ENCODE measurements at regions not wholly inside any gene's neighbourhood (a gene's known extent, or its start where the extent isn't known, plus 50 kb on each side); places are given as distances from the start of the nearest gene placed in this dataset.

DNA sequence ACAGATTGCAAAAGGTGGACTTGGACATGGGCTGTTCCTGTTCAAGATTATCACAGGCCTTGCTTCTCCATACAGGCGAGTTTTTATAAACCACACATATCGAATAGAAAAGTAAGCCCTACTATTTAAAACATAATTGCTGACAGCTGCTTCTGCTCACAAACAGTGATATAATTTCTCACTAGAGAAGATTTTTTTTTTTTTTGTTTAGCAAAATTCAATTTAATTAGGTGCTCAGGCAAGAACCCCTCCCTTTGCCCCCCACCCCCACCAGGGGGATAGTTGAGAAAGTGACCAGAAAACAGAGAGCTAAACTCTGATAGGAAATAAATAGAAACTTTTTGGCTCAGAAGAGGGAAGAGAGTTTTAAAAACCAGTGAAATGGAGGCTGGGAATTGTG lies 132.8 kb upstream of the CRY1 start:
- DNase-seq: no peak

DNA sequence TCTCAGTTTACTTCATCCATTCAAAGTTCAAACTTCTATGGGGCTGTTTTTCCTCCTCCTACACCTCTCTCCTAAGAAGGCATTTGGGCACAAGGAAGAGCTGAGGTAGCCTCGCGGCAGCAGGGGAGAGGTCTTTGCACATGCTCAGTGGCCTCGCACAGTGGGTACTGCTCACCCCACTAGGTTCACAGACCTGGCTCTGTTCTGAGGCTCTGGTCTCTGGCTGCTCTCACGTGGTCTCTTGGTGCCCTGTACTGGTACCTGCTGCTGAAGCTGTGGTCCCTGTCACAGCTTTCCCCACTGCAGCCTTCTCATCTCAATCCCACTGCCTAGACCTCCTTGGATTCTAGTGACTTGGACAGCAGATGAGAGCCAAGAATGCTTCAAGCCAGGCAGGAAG lies 134.7 kb upstream of the CRY1 start:
- no peak for DNase-seq

DNA sequence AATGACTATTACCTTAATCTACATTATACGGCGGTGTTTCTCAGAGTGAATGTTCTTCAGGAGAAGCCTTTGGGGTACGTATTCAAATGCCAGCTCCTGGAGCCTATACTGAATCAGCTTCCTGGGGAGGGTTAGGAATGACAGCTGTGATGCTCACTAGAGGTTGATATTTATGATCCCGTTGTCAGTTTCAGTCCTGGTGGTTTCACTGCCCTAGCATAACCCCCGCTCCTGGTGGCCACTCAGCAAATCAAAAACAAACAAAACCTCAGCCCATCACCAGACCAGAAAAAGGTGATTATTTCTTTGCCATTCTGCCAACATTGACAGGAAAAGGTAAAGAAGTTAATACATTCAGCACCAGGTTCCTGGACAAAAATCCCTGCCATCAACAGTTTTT lies 136.5 kb upstream of the CRY1 start:
- DNase-seq: no peak

DNA sequence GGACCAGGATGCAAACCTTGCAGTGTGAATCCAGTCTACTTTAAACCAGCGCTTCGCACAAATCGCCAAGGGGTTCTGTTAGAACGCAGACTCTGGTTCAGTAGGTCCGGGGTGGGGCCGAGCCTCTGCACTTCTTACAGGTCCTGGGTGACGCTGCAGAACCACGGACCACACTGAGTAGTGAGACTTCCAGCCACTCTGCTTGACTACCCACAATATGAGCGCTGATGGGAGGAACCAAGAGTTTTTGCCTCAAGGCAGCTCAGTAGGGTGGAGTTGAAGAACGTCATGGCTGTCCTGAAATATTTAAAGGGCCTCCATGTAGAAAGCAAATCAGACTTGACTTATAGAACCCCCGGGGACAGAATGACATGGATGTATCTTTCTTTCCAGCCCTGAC lies 138.0 kb upstream of the CRY1 start:
- DNase-seq: no peak

DNA sequence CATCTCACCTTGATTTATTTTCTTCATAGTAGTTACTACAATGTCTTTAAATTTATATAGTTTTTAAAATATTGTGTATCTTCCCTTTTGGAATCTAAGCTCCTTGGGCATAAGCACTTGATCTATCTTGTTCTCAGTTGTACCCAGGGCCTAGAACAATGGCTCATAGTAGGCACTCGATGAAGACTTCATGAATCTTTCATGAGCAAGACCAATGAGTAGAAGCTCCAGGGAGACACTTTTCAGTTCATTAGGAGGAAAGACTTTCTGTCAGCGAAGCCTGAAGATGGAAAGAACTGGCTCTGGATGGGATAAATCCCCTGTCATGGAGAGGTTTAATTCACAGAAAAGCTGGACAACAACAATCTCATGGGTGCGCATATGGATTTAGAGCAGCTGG lies 140.2 kb upstream of the CRY1 start:
- DNase-seq: no peak

DNA sequence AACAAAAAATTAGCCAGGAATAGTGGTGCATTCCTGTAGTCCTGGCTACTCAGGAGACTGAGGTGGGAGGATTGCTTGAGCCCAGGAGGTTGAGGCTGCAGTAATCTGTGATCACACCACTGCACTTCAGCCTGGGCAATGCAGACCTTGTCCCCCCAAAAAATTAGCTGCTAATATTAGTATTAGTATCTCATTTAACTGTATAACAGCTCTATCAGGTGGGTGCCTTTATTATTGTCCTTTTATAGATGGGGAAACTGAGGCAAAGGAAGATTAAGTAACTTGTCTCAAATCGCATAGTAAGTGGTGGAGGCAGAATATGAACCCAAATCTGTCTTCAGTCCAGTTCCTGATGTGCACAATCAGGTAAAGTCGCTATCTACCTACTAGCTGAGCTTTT lies 142.3 kb upstream of the CRY1 start:
- no peak for DNase-seq

DNA sequence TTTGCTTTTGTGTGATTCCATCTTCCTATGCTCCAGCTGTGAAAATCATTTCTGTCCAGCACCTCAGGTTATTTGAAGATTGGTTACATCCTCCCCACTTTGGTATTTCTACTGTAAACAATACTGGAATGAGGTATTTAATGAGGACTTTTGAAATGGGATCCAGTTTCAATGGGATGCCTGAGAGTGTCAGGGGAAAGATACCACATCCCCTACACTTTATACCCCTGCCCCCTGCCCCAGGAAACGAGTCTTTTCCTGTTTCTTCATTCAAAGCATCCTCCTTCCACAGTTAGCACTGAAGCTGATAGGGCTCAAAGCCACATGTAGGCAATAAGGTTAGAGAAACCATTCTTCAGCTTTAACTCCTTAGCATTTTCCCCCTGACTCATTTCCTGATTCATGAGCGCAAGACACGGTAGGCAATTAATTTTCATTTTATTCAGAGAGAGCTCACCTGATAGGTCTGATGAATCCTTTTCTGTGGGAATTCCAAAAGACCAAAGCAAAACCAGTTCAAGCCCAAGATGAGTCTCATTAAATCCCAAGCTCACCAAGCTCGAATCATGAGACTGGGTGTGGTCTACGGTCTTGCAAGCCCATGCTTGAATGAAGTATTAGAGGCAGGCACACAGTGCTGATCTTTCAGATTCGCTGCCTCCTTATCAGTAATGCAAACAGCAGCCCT lies 143.6 kb upstream of the CRY1 start:
- peak; percentile 53 for DNase-seq

DNA sequence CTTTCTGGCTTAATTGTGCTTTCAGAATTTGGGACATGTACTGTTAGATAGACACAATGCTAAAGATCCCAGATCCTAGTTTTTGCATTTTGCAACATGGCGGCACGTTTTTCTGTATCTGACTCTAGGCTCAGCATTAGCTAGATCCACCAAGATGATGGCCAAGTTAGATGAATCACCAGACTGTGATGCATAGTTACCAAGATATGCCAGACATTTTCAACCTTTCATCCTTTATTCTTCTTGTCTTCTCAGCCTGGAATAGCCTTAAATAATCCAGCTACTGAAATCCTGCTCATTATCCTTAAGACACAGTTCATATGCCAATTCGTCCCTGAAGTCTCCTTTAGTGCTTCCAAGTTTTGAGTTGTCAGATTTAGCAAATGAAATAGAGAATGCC lies 144.9 kb upstream of the CRY1 start:
- peak; percentile 18 for DNase-seq

DNA sequence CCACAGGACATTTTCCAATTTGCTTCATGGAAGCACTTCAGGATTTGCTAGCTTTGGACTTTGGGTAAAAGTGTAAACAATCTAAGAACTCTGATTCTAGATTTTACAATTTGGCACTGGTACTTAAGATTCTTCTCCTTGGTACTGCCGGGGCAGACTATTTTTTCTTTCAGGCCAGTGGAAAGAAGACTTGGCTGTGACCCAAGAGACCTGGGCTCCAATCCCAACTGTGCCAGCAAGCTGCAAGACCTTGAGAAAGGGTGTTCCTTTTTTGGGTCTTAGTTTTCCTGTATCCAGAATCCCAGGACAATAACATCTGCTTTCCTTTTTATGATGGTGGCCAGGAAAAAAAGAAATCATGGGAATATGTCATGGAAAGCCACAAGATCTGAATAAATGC lies 148.1 kb upstream of the CRY1 start:
- DNase-seq: no peak

DNA sequence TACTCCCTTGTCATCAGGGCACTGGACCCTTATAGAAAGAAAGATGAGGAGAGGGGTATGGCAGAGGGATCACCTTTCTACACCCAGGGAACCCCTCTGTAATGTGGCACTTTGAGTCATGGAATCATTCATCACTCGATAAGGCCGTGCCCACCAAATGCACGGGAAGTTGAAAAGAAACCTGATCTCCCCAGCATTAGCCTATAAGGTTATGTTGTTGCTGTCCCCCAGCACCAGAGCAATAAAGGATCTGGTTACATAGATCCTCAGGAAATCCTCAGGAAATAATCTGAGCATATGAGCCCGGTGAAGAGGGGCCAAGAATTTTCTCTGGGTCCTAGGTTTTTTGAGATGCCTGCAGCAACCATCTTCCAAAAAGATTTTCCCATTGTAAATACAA lies 148.8 kb upstream of the CRY1 start:
- no peak for DNase-seq

DNA sequence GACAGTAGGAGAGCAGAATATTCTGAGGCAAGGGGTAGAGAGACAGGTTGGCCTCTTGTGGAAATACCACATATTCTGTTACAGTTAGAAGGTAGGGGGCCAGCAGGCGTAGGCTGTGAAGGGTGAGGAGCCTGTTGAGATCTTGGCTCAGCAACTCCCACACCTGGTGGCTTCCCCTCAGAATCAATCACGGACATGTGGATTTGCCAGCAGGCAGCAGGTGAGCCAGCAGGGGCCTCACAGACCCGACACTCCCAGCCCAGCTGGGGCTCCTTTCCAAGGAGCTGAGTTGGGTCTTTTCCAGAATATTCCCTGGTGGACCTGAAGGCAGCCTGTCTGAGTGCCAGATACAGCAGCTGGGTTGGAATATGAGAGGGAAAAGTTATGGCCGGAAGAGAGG lies 150.0 kb upstream of the CRY1 start:
- DNase-seq: no peak

DNA sequence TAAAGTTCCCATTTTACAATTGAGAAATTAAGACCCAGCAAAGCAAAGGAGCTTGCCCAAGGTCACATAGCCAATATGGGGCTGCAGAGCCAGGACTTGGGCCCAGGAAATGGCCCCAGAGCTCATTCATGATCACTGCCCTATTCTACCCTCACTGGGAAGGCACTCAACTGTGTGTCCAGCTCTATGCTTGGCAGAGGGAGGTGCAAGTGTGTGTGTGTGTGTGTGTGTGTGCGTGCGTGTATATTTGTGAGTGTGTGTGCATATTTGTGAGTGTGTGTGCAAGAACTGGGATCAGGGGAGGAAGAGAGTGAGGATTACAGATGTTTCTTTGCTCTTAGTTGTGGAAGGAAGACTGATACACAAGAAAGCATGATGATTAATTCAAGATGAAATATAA lies 151.2 kb upstream of the CRY1 start:
- DNase-seq: no peak

DNA sequence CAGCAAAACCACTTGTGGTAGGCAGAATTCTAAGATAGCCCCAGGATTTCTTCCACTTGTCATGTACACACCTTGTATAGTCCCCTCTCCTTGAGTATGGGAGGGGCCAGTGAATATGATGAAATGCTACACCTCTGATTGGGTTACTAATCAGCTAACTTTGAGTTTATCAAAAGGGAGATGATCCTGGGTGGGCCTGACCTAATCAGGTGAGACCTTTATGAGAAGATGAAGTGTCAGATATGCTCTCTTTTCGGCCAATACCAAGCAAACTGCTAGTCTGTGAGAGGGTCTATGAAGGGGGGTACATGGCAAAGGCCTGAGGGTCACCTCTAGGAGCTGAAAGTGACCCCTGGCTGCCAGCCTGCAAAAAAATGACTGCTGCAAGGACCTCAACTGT lies 154.3 kb upstream of the CRY1 start:
- DNase-seq: no peak

DNA sequence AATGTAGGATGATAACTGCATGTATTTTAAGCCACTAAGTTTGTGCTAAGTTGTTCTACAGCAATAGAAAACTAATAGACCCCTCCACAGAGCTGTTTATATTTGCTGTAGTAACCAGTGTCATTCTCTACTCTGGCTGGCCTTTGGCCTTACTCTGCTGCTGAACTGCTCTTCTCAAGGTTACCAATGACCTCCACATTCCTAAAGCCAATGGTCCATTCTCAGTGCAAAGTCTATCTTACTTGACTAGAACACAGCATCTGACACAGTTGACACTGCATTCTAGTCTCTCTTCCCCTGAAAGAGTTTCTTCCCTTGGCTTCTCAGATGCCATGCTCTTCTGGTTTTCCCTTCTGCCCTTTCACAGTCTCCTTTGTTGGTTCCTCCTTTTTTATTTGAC lies 154.8 kb upstream of the CRY1 start:
- DNase-seq: no peak

DNA sequence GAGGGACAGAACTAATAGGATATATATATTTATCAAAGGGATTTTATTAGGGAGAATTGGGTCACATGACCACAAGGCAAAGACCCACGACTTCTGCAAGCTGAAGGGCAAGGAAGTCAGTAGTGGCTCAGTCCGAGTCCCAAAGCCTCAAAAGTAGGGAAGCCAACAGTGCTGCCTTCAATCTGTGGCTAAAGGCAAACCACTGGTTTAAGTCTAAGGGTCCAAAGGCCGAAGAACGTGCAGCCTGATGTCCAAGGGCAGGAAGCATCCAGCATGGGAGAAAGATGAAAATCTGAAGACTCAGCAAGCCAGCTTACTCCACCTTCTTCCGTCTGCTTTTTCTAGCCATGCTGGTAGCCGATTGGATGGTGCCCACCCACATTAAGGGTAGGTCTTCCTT lies 157.9 kb upstream of the CRY1 start:
- no peak for DNase-seq

DNA sequence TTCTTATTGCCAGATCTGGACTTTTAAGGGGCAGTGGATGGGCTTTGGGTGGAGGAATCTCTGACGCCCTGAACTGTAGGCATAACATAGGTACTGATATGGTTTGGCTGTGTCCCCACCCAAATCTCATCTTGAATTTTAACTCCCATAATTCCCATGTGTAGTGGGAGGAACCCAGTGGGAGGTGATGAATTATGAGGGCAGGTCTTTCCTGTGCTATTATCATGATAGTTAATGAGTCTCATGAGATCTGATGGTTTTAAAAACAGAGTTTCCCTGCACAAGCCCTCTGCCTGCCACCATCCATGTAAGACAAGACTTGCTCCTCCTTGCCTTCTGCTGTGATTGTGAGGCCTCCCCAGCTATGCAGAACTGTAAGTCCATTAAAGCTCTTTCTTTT lies 160.0 kb upstream of the CRY1 start:
- no peak for DNase-seq

DNA sequence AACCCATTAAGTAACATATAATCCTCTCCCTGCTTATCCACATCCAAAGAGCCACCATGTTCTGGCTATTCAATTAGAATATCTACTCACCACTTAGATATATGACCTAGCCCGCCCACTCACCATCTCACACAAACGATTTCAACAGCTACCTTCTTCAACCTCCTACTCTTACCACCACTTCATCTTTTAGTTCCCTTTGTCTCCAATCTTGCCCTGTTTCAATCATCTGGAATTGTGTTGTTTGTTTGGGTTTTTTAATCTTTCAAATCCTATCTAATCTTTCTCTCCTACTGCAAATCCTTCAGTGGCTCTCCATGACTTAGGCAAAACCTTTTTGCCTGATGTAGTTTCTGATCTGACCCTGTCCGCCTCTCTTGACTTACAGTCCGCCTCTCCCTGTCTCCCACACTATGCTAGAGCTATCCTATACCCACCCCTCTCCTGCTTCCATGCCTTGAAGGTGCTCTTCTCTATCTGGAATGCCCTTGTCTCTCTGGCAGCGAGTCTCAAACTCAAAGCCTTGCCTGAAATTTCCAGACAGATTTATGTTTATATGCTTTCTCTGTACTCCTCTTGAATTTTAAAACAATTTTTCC lies 161.0 kb upstream of the CRY1 start:
- DNase-seq: no peak

DNA sequence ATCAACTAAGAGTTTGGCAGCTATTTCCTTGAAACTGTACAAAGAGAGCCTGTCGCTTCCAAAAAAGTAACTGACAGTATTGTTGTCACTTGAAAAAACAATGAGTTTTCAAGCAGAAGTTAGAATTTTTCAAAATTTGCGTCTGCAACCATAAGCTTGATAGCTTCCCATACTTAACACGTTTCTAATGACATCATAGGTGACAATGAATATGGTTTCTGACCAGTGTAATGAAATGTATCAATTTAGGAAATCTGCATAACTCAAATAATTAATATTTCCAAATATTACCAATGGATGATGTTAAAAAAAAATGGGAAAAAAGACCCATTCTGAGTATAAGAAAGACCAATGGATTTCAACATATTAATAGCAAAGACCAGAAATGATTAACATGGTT lies 165.4 kb upstream of the CRY1 start:
- no peak for DNase-seq

DNA sequence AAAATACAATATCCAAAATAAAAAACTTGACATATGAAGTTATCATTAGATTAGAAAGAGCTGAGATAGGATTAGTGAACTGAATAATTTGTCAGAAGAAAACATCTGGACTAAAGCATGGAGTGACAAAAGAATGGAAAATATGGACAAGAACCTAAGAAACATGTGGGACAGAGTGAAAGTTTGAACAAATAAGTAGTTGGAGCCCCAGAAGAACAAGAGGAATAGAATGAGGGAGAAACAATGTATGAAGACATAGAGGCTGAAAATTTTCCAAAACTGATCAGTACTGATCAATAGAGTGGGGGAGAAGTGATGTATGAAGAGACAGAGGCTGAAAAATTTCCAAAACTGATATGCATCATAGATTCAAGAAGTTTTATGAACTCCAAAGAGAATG lies 170.6 kb upstream of the CRY1 start:
- no peak for DNase-seq

DNA sequence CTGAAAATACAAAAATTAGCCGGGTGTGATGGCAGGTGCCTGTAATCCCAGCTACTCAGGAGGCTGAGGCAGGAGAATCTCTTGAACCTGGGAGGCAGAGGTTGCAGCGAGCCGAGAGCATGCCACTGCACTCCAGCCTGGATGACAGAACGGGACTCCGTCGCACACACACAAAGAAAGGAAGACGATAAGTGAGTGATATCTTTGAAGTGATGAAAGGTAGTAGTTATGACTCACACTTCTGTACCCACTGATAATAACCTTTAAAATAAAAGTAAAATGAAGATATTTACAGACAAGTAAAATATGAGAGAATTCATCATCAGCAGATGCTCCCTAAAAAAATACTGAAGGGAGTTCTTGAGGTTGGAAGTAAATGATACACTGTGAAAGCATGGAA lies 171.3 kb upstream of the CRY1 start:
- no peak for DNase-seq

DNA sequence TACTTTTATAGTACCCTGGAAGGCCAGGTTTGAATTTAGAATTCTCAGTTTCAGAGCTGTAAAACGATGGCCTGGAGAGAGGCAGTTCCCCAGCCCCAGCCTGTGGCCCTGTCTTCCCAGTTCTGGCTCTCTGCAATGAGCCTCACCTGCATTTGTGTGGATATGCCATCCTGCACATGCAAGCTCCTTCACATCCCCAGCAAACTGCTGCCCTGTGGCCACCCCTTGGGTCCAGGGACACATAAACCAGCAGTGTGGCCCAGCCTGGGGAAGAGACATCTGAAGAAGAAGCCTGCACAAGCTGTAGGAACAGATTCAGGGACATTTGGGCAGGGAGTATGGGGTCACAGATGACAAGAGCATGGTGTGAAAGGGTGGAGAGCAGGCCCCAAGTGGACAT lies 174.3 kb upstream of the CRY1 start:
- no peak for DNase-seq

DNA sequence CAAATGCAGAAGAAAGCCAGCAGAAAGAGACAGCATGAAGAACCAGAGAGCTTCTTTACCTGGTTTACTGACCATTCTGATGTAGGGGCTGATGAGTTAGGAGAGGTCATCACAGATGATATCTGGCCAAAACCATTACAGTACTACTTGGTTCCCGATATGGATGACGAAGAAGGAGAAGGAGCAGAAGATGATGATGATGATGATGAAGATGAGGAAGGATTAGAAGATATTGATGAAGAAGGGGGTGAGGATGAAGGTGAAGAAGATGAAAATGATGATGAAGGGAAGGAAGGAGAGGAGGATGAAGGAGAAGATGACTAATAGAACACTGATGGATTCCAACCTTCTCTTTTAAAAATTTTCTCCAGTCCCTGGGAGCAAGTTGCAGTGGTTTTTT lies 178.2 kb upstream of the CRY1 start:
- DNase-seq: no peak

DNA sequence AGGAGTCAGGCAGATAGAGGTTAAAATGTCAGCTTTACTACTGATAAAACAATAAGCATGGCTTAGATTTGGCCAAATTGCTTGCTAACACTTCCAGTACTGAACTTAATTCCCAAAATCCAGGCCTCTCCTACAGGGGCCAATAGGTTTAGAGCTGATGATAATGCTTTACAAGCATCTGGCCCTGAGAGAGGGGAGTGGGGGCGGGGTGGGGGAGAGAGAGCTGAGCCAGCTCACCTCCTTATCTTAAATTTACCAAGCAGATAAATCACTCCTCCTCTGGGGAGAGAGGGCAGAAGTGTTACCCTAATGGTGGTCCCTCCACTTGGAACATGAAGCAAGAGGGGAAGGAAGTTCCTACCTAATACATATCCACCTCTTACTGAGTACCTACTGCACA lies 182.2 kb upstream of the CRY1 start:
- no peak for DNase-seq

DNA sequence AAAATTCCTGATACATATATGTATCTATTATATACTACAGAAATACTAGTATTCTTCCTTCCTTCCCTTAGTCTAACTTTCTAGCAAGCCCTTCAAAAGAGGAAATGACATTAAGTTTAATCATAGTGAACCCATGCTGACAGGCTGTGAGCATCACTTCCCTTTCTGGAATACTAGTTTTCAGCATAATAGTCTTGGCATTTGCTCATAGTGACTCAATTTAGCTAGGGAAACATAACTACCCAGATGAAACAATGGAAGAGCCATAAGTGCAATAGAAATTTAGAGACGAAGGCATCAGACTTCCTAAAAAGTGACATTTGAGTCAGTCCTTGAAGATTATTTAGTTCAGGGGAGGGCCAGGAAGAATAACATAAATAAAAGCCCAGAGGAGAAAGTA lies 184.5 kb upstream of the CRY1 start:
- peak; percentile 70 for DNase-seq

DNA sequence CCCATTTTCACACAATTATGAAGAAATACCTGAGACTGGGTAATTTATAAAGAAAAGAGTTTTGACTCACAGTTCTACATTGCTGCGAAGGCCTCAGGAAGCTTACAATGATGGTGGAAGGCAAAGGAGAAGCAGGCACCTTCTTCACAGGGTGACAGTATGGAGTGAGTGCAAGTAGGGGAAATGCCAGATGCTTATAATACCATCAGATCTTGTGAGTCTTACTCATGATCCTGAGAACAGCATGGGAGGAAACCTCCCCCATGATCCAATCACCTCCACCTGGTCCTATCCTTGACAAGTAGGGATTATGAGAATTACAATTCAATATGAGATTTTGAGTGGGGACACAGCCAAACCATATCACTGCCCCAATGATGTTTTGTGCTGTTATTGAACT lies 189.3 kb upstream of the CRY1 start:
- no peak for DNase-seq

DNA sequence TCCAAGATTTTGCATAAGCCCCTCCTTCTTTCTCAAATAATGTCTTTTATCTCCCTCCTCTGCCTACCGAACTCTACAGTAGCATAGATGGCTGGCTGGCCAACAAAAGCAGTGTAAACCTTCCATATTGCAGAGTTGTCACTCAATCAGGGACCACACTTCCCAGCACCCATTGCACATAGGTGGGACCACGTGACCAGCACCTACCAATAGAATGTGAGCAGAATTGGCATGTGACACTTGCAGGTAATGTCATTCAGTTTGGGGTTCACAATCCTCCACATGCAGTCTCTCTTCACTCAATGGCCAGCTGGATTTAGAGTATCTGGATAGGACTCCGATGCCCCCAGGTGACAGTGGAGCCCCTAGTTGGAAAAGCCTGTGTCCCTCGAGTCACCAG lies 190.3 kb upstream of the CRY1 start:
- DNase-seq: no peak

All from EL (cell line).